ENCODE measurements at regions not wholly inside any gene's neighbourhood (a gene's known extent, or its start where the extent isn't known, plus 50 kb on each side); places are given as distances from the start of the nearest gene placed in this dataset.

DNA sequence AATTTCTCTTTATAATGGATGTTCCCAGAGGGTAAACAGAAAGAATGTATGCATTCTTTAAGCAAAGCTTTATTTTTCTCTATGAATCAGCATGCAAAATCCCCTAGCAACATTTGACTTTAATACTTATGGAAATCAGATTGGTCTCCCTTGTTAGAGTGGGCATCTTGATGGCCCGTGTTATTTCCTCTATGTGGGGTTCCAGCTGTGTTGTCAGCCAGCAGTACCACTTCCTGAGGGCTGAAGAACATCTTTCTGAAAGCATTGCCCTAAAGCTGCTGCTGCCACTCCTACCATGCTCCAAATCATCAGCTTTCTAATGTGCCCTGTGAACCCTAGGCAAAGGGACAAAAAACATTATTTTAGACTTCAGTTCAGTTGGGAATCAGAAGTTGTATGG is 70.4 kb upstream of the HECTD2 start:
- Histone ChIP-seq H3K4me2 (ENCODE audit: insufficient read depth, low read length) (no peak overlapping the region), H2AFZ (ENCODE audit: low read depth, low read length) (no peak overlapping the region), H3K9me3 (replicated peaks; ENCODE audit: control insufficient read depth, insufficient read depth, low read depth, low read length) (no peaks in the 10 kb centered on the region), H3K27me3 (ENCODE audit: control insufficient read depth in 2 of 2, insufficient read depth in 2 of 2, low read length in 2 of 2) (no peaks in the 10 kb centered on the region), H3K4me3 (no peak overlapping the region), H3K79me2 (ENCODE audit: control insufficient read depth, insufficient read depth, low read length) (no peaks in the 10 kb centered on the region), H4K20me1 (replicated peaks; ENCODE audit: control insufficient read depth, insufficient read depth, low read length) (no peaks in the 10 kb centered on the region), H3K27ac (ENCODE audit: extremely low read depth, low read depth, low read length) (no peak overlapping the region), H3K4me1 (replicated peaks in 1 of 2; ENCODE audit: control insufficient read depth in 2 of 2, insufficient read depth in 2 of 2, low read length in 2 of 2) (no peaks in the 10 kb centered on the region; a peak in 1 of 5 replicates), H3K36me3 (ENCODE audit: control insufficient read depth, insufficient read depth, low read length) (no peaks in the 10 kb centered on the region), H3K9me1 (ENCODE audit: control insufficient read depth, insufficient read depth, low read length) (no peaks in the 10 kb centered on the region), H3K9ac (ENCODE audit: insufficient read depth in 1 of 2, low read depth in 2 of 2, low read length in 2 of 2) (no peak overlapping the region)
- 0% methylated on average over 1 of the region's 1 CpG for WGBS (ENCODE audit: insufficient coverage, low coverage, missing lambda C conversion rate)
- in situ Hi-C loops (cut with MboI) (no loop called here), intact Hi-C loops (cut with micrococcal nuclease) (no loop called here)
- ChIA-PET CTCF (ENCODE audit: low intra/inter-chr PET ratio) (no interaction called here), POLR2A (no interaction called here)
- BruUV-seq (replicated peaks), result no TSS peak
- no peak for DNase-seq (ENCODE audit: extremely low read depth in 1 of 4, low spot score in 3 of 4)
- no peak for TF ChIP-seq NFRKB (IDR thresholded peaks at IDR 0.05; ENCODE audit: low read depth)
- TF ChIP-seq GATAD2A (IDR thresholded peaks at IDR 0.05), result no peak
- TF ChIP-seq NFXL1 (CRISPR knock-in tag; IDR thresholded peaks at IDR 0.05), result no peak
- TF ChIP-seq, protein P1, sequence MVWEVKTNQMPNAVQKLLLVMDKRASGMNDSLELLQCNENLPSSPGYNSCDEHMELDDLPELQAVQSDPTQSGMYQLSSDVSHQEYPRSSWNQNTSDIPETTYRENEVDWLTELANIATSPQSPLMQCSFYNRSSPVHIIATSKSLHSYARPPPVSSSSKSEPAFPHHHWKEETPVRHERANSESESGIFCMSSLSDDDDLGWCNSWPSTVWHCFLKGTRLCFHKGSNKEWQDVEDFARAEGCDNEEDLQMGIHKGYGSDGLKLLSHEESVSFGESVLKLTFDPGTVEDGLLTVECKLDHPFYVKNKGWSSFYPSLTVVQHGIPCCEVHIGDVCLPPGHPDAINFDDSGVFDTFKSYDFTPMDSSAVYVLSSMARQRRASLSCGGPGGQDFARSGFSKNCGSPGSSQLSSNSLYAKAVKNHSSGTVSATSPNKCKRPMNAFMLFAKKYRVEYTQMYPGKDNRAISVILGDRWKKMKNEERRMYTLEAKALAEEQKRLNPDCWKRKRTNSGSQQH (CRISPR knock-in tag; IDR thresholded peaks at IDR 0.05), result no peak
- no peak for TF ChIP-seq RAD51 (IDR thresholded peaks at IDR 0.05; ENCODE audit: borderline replicate concordance, low read depth)
- ATAC-seq, result no peak
- FAIRE-seq, result no peak
